ENCODE measurements at regions not wholly inside any gene's neighbourhood (a gene's known extent, or its start where the extent isn't known, plus 50 kb on each side); places are given as distances from the start of the nearest gene placed in this dataset.
"Not testable (repeated sequence)": the region's sequence is repeated elsewhere in the genome, so short reads cannot be mapped to it uniquely, and the experiment has no call there.

GRCh38 chr2:238518821-238519186 lies 92.1 kb downstream of the ASB1 start:
- DNase-seq (ENCODE audit: extremely low read depth in 1 of 11, low read depth in 9 of 11, low spot score in 4 of 11), result no peak

DNA sequence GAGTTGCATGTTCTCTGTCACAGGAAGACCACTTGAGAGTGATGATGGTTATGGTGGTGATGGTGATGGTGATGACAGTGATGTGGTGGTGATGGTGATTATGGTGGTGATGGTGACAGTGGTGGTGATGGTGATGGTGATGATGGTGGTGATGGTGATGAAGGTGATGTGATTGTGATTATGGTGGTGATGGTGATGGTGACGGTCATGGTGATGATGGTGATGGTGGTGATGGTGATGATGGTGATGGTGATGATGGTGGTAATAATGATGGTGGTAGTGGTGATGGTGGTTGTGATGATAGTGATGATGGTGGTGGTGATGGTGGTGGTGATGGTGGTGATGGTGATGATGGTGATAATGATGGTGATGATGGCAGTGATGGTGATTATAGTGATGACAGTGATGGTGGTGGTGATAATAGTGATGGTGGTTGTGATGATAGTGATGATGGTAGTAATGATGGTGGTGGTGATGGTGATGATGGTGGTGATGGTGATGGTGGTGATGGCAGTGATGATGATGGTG lies 93.7 kb downstream of the ASB1 start:
- no peak for DNase-seq (ENCODE audit: extremely low read depth in 1 of 11, low read depth in 9 of 11, low spot score in 4 of 11)

- DNase-seq (ENCODE audit: extremely low read depth in 1 of 11, low read depth in 9 of 11, low spot score in 4 of 11), result no peak
Observed at GRCh38 chr2:238521002-238521401, 94.3 kb downstream of the ASB1 start.

- DNase-seq (ENCODE audit: extremely low read depth in 1 of 11, low read depth in 9 of 11, low spot score in 4 of 11), result no peak
Observed at GRCh38 chr2:238521870-238522269, 95.1 kb downstream of the ASB1 start.

- DNase-seq (ENCODE audit: extremely low read depth in 1 of 11, low read depth in 9 of 11, low spot score in 4 of 11), result peak in 7 of 11 donors; percentile 32 to 61 (median 41)
Observed at GRCh38 chr2:238523158-238524110, 96.7 kb downstream of the ASB1 start.

DNA sequence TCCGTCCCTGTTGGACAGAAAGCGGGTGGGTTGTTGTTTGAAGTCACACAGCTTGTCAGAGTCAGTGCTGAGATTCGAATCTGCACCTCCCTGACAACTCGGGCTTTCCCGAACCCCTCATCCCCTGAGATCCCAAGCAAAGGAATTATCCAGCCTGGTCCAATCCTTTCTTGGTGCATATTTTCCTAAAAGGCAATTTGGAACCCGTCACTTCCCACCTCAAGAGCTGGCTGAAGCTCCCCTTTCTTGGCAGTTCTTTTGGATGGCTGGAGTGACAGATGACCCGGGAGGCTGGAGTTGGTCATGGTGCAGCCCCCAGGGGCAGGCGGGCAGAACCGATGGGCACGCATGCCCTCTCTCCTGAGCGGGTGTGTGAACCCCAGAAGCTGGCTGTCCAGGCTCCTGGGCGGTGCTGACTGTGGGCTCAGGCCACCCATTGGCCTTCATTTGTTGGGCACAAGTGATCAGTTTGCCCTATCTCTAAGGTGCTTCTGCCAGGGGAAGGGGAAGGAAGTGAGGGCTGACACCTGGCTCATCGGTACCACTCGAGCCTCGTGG lies 97.8 kb downstream of the ASB1 start:
- no peak for DNase-seq (ENCODE audit: extremely low read depth in 1 of 11, low read depth in 9 of 11, low spot score in 4 of 11)

DNA sequence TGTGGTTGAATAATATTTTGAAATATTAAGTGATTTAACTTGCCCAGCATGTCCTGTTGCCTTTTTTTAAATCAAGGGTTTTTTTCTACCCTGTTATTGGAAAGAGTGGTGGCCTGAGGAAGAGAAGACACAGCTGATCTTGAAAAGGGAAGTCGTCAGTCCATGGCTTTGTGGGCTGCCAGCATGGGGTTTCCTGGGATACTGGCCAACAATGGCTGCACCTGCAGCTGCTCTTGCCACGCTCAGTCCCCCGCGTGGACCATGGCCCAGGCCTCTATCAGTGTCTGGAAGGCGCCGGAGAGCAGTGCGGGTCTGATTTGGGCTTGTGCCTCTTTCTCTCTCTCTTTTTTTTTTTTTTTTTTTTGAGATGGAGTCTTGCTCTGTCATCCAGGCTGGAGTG lies 99.3 kb downstream of the ASB1 start:
- DNase-seq (ENCODE audit: extremely low read depth in 1 of 11, low read depth in 9 of 11, low spot score in 4 of 11), result no peak

GRCh38 chr2:238527565-238527964 lies 100.8 kb downstream of the ASB1 start:
- DNase-seq (ENCODE audit: extremely low read depth in 1 of 11, low read depth in 9 of 11, low spot score in 4 of 11), result no peak

DNA sequence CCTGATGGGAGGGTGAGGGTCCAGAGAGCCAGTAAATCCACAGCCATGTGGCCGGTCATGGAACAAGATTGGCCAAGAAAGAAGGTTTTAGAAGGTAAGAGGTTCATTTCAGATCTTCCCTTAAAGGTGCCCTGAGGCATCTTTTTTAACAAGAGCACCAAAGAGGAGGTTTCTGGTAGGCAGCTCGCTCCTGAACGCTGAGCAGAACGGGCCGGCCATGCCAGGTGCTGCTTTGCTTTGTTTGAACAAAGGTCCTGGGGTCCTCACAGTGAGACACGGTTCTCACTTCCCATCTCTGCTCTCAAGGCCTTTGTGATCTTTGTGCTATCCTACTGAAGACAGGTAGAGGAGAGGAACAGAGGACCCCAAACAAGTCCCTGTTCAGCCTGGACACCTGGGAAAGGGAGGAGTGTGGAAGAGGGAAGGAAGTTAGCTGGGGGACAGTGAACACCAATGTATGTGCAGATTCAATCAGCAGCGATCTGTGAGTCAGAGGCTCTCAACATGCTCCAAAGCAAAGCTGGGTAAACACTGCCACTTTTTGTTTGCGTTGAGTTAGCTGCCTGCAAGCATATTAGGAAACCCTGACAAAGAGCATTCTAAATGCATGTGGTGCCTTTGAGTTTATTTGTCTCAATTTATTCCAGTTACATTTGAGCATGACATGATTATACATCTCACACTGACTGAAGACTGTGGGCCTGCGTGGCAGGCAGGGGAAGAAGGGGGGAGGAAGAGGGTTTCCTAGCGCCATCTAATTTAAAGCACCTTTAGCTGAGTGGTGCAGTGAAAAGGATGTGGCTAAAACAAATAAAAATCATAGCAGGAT lies 102.4 kb downstream of the ASB1 start:
- DNase-seq (ENCODE audit: extremely low read depth in 1 of 11, low read depth in 9 of 11, low spot score in 4 of 11), result no peak

DNA sequence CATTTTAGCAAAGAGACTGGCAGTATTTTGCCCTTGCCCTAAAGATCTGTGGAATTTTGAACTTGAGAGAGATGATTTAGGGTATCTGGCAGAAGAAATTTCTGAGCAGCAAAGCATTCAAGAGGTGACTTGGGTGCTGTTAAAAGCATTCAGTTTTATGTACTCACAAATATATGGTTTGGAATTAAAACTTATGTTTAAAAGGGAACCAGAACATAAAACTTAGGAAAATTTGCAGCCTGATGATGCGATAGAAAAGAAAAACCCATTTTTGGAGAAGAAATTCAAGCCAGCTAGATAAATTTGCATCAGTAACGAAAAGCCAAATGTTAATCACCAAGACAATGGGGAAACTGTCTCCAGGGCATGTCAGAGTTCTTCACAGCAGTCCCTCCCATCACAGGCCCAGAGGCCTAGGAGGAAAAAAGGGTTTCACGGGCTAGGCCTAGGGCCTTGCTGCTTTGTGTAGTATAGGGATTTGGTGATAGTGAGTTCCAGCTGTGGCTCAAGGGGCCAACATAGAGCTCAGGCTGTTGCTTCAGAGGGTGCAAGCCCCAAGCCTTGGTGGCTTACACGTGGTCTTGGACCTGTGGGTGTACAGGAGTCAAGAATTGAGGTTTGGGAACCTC lies 104.4 kb downstream of the ASB1 start:
- DNase-seq (ENCODE audit: extremely low read depth in 1 of 11, low read depth in 9 of 11, low spot score in 4 of 11), result not testable (repeated sequence)

DNA sequence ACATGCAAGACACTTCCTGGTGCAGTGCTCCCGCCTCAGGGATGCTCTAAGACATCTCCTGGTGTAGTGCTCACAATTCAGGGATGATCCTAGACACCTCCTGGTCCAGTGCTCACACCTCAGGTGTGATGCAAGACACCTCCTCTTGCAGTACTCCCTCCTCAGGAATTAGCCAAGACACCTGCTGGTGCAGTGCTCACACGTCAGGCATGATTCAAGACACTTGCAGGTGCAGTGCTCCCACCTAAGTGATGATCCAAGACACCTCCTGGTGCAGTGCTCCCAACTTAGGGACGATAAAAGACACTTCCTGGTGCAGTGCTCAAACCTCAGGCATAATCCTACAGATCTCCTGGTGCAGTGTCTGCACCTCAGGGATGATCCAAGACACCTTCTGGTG lies 117.0 kb downstream of the ASB1 start:
- not testable (repeated sequence) for DNase-seq (ENCODE audit: extremely low read depth in 1 of 11, low read depth in 9 of 11, low spot score in 4 of 11)

GRCh38 chr2:238548902-238549462 lies 122.3 kb downstream of the ASB1 start:
- no peak for DNase-seq (ENCODE audit: extremely low read depth in 1 of 11, low read depth in 9 of 11, low spot score in 4 of 11)

GRCh38 chr2:238549866-238550265 lies 123.1 kb downstream of the ASB1 start:
- DNase-seq (ENCODE audit: extremely low read depth in 1 of 11, low read depth in 9 of 11, low spot score in 4 of 11), result no peak

DNA sequence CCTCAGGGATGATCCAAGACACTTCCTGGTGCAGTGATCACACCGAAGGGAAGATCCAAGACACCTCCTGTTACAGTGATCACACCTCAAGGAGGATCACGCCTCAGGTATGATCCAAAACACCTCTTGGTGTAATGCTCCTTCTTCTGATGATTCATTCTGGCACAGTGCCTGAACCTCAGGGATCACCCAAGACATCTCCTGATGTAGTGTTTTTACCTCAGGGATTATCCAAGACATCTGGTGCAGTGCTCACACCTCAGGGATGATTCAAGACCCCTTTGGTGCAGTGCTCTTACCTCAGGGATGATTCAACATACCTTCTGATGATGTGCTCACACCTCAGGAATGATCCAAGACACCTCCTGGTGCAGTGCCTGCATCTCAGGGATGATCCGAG lies 124.4 kb downstream of the ASB1 start:
- DNase-seq (ENCODE audit: extremely low read depth in 1 of 11, low read depth in 9 of 11, low spot score in 4 of 11), result no peak

DNA sequence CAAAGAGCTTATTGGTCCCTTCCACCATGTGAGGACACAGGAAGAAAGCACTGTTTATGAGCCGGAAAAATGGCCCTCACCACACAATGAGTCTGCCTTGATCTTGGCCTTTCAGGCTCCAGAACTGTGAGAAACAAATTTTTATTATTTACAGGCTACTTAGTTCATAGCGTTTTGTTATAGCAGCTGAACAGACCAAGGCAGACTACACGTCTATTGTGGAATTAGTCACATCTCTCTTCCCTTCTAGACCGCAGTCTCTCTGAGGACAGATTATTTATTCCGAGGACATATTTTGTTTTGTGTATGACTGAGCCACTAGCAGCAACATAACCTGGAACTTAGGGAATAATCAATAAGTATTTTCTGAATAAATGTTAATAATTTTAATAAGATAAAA lies 125.5 kb downstream of the ASB1 start:
- DNase-seq (ENCODE audit: extremely low read depth in 1 of 11, low read depth in 9 of 11, low spot score in 4 of 11), result no peak

- no peak for DNase-seq (ENCODE audit: extremely low read depth in 1 of 11, low read depth in 9 of 11, low spot score in 4 of 11)
Observed at GRCh38 chr2:238553159-238553558, 126.4 kb downstream of the ASB1 start.

DNA sequence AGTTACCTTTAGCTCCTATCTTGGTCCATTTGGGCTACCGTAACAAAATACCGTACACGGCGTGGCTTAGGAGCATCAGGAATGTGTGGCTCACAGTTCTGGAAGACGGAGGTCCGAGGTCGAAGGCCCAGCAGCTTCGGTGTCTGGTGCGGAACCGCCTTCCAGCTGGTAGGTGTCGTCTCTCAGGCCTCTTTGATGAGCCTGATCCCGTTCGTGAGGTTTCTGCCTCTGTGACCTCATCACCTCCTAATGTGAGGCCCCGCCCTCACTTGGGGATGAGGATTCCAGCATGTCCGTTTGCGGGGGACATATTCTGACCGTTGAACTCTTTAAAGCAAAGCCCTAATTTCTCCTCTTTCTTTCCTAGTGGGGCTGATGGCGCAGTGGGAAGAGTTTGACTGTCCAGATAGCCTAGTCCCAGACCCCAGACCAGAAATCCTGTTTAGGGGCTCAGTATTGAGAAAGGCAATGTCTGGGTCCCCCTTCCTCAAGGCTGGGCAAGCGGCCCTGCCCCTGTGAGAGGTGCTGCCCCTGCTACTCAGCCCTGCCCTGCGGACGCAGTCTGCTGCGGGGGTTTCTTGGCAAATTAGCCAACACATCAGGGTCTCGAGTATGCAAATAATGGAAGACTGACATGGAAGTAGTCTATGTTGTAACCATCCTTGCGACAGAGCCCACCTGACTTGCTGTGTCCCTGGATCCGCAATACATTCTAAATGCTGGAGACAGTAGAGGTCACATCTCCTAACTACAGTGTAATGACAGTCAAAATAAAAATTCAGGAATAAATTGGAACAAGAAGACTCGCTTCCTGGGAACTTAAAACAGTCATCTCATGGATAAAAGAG lies 128.0 kb downstream of the ASB1 start:
- no peak for DNase-seq (ENCODE audit: extremely low read depth in 1 of 11, low read depth in 9 of 11, low spot score in 4 of 11)
